ENCODE measurements at regions not wholly inside any gene's neighbourhood (a gene's known extent, or its start where the extent isn't known, plus 50 kb on each side); places are given as distances from the start of the nearest gene placed in this dataset.
"Not testable (repeated sequence)": the region's sequence is repeated elsewhere in the genome, so short reads cannot be mapped to it uniquely, and the experiment has no call there.

DNA sequence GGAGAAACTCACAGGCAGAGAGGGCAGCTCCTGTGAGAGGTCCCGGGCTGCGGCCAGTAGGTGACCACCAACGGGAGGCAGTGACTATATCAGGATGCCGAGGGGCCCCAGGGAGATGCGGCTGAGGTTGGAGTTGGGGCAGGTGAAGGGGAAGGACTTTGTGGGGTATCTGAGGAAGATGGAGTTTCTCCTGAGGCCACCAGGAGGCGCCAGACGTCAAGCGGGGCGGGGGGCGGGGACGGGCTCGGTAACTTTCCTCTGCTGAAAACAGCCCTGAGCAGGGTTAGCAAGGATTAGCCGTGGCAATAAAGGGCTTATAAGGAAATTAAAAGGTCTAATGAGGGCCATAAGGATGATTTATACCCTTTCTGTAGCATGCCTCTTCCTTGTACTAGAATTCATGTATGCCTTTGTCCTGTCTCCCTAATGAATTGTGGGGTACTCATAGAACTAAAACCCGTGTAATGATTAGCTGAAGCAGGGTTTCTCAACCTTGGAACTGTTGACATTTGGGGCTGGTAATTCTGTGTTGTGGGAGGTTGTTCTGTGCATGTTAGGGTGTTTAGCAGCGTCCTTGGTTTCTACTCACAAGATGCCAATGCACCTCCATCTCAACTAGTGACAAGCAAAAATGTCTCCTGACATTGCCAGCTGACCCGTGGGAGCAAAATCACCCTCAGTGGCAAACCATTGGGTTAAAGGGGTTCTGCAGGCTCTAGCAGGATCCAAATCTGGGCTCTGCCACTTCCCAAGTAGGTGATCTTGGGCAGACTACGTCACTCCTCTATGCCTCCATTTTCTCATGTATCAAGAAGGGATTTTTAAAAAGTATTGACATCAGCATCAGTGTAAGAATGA is 74.8 kb upstream of the GRIN2A start:
- H3K4me3 Mint-ChIP-seq: no peak overlapping the region
- no peak overlapping the region for H3K4me3 ChIP-seq (replicated peaks in 1 of 3; ENCODE audit: low read depth in 2 of 3, low read length in 3 of 3)
- no peaks in the 10 kb centered on the region for H3K9me3 ChIP-seq (replicated peaks in 1 of 2; ENCODE audit: control insufficient read depth in 1 of 2, insufficient read depth in 1 of 2, low read length in 2 of 2)
- no peaks in the 10 kb centered on the region for H3K9me3 Mint-ChIP-seq
- no peak overlapping the region for H3K9ac ChIP-seq (ENCODE audit: insufficient read depth, low read length, poor library complexity, severe bottlenecking)
- peaks cover 3 to 6% (median 3%) of the 10 kb centered on the region in 3 donors for H3K27me3 Mint-ChIP-seq (ENCODE audit: low read depth in 3 of 3)
- H3K27ac Mint-ChIP-seq: no peak overlapping the region
- no peaks in the 10 kb centered on the region for H3K27me3 ChIP-seq (ENCODE audit: control insufficient read depth in 2 of 2, insufficient read depth in 2 of 2, low read length in 2 of 2)
- no peaks in the 10 kb centered on the region for H3K36me3 ChIP-seq (replicated peaks in 1 of 2; ENCODE audit: control insufficient read depth in 1 of 2, insufficient read depth in 2 of 2, low read length in 2 of 2)
- H3K4me1 ChIP-seq (ENCODE audit: control insufficient read depth in 1 of 2, insufficient read depth in 2 of 2, low read length in 2 of 2): no peaks in the 10 kb centered on the region
- peaks cover 6% of the 10 kb centered on the region for H3K4me1 Mint-ChIP-seq
- no peak overlapping the region for H3K4me2 ChIP-seq (replicated peaks; ENCODE audit: extremely low read depth, low read length, poor library complexity, severe bottlenecking)
- no peak overlapping the region for H3K27ac ChIP-seq (ENCODE audit: low read depth in 1 of 2, low read length in 2 of 2)
- H3K79me2 ChIP-seq (ENCODE audit: insufficient read depth, low read length): no peaks in the 10 kb centered on the region
- TF ChIP-seq, protein P1, sequence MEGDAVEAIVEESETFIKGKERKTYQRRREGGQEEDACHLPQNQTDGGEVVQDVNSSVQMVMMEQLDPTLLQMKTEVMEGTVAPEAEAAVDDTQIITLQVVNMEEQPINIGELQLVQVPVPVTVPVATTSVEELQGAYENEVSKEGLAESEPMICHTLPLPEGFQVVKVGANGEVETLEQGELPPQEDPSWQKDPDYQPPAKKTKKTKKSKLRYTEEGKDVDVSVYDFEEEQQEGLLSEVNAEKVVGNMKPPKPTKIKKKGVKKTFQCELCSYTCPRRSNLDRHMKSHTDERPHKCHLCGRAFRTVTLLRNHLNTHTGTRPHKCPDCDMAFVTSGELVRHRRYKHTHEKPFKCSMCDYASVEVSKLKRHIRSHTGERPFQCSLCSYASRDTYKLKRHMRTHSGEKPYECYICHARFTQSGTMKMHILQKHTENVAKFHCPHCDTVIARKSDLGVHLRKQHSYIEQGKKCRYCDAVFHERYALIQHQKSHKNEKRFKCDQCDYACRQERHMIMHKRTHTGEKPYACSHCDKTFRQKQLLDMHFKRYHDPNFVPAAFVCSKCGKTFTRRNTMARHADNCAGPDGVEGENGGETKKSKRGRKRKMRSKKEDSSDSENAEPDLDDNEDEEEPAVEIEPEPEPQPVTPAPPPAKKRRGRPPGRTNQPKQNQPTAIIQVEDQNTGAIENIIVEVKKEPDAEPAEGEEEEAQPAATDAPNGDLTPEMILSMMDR (IDR thresholded peaks at IDR 0.05): peak; percentile 81
- intact Hi-C loops (cut with micrococcal nuclease): loop anchor here (1.0 to 5.0 kb wide), 5 partner anchors 252 to 660 kb away; no protein-coding TSS in a partner anchor
- H4K20me1 ChIP-seq (ENCODE audit: insufficient read depth, low read length): no peaks in the 10 kb centered on the region
- H2AFZ ChIP-seq (ENCODE audit: insufficient read depth, low read depth, low read length, poor library complexity, severe bottlenecking): no peak overlapping the region
- WGBS (ENCODE audit: insufficient coverage): 18% methylated on average over 5 of the region's 17 CpGs
- peak; percentile 21 to 45 (median 31) for DNase-seq
- H3K36me3 Mint-ChIP-seq: no peaks in the 10 kb centered on the region

DNA sequence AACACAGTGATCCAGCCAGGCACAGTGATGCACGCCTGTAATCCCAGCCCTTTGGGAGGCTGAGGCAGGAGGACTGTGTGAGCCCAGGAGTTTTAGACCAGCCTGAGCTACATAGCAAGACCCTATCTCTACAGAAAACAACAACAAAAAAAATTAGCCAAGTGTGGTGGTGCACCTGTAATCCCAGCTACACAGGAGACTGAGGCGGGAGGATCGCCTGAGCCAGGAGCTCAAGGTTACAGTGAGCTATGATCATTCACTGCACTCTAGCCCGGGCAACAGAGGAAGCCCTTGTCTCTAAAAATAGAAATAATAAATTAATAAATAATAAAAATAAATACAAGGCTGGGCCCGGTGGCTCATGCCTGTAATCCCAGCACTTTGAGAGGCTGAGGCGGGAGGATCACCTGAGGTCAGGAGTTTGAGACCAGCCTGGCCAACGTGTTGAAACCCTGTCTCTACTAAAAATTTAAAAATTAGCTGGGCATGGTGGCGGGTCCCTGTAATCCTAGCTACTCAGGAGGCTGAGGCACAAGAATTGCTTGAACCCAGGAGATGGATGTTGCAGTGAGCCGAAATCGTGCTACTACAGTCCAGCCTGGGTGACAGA is 75.5 kb upstream of the GRIN2A start:
- H3K27ac Mint-ChIP-seq; H3K9ac ChIP-seq (ENCODE audit: insufficient read depth, low read length, poor library complexity, severe bottlenecking); H4K20me1 ChIP-seq (ENCODE audit: insufficient read depth, low read length); H3K36me3 Mint-ChIP-seq; DNase-seq; H3K4me1 Mint-ChIP-seq; H2AFZ ChIP-seq (ENCODE audit: insufficient read depth, low read depth, low read length, poor library complexity, severe bottlenecking); H3K4me1 ChIP-seq (ENCODE audit: control insufficient read depth in 1 of 2, insufficient read depth in 2 of 2, low read length in 2 of 2); H3K4me2 ChIP-seq (replicated peaks; ENCODE audit: extremely low read depth, low read length, poor library complexity, severe bottlenecking); H3K27me3 ChIP-seq (ENCODE audit: control insufficient read depth in 2 of 2, insufficient read depth in 2 of 2, low read length in 2 of 2); H3K27me3 Mint-ChIP-seq (ENCODE audit: low read depth in 3 of 3); H3K27ac ChIP-seq (ENCODE audit: low read depth in 1 of 2, low read length in 2 of 2); H3K79me2 ChIP-seq (ENCODE audit: insufficient read depth, low read length); H3K4me3 Mint-ChIP-seq; H3K4me3 ChIP-seq (replicated peaks in 1 of 3; ENCODE audit: low read depth in 2 of 3, low read length in 3 of 3); H3K36me3 ChIP-seq (replicated peaks in 1 of 2; ENCODE audit: control insufficient read depth in 1 of 2, insufficient read depth in 2 of 2, low read length in 2 of 2); H3K9me3 Mint-ChIP-seq; H3K9me3 ChIP-seq (replicated peaks in 1 of 2; ENCODE audit: control insufficient read depth in 1 of 2, insufficient read depth in 1 of 2, low read length in 2 of 2): not testable (repeated sequence)
- intact Hi-C loops (cut with micrococcal nuclease): loop anchor here (2.0 to 5.0 kb wide), 4 partner anchors 251 to 660 kb away; no protein-coding TSS in a partner anchor
- WGBS (ENCODE audit: insufficient coverage): 100% methylated on average over 1 of the region's 10 CpGs

DNA sequence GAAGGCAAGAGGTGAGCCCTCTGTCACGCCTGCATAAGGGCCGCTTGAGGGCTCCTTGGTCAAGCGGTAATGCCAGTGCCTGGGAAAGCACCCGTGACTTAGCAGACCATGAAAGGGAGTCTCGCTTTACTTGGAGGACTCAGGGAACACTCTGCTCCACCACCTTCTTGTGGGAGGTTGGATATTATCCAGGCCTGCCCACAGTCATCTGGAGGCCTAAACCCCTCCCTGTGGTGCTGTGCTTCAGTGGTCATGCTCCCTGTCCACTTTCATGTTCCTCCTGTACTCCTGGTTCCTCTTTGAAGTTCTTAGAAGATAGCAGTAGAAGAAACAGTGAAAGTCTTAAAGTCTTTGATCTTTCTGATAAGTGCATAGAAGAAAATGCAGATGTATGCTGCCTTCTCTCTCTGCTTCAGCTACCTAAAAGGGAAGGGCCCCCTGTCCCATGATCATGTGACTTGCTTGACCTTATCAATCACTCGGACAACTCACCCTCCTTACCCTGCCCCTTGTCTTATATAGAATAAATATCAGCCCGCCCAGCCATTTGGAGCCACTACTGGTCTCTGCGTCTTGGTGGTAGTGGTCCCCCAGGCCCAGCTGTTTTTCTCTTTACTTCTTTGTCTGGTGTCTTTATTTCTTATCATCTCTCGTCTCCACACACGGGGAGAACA is 76.8 kb upstream of the GRIN2A start:
- H3K36me3 Mint-ChIP-seq; H3K79me2 ChIP-seq (ENCODE audit: insufficient read depth, low read length); DNase-seq; H3K9ac ChIP-seq (ENCODE audit: insufficient read depth, low read length, poor library complexity, severe bottlenecking); H3K4me3 ChIP-seq (replicated peaks in 1 of 3; ENCODE audit: low read depth in 2 of 3, low read length in 3 of 3); H3K4me2 ChIP-seq (replicated peaks; ENCODE audit: extremely low read depth, low read length, poor library complexity, severe bottlenecking); H3K9me3 Mint-ChIP-seq; H3K9me3 ChIP-seq (replicated peaks in 1 of 2; ENCODE audit: control insufficient read depth in 1 of 2, insufficient read depth in 1 of 2, low read length in 2 of 2); H3K4me3 Mint-ChIP-seq; H2AFZ ChIP-seq (ENCODE audit: insufficient read depth, low read depth, low read length, poor library complexity, severe bottlenecking); H3K27me3 Mint-ChIP-seq (ENCODE audit: low read depth in 3 of 3); H3K4me1 ChIP-seq (ENCODE audit: control insufficient read depth in 1 of 2, insufficient read depth in 2 of 2, low read length in 2 of 2); H3K27ac Mint-ChIP-seq; H3K27ac ChIP-seq (ENCODE audit: low read depth in 1 of 2, low read length in 2 of 2); H3K36me3 ChIP-seq (replicated peaks in 1 of 2; ENCODE audit: control insufficient read depth in 1 of 2, insufficient read depth in 2 of 2, low read length in 2 of 2); H3K4me1 Mint-ChIP-seq; H3K27me3 ChIP-seq (ENCODE audit: control insufficient read depth in 2 of 2, insufficient read depth in 2 of 2, low read length in 2 of 2); H4K20me1 ChIP-seq (ENCODE audit: insufficient read depth, low read length): not testable (repeated sequence)
- intact Hi-C loops (cut with micrococcal nuclease): loop anchor here (5.0 kb wide), 2 partner anchors 473 to 658 kb away; no protein-coding TSS in a partner anchor
- WGBS (ENCODE audit: insufficient coverage): 88% methylated on average over 4 of the region's 10 CpGs

All from CD14-positive monocyte (primary cell).